ENCODE measurements at regions not wholly inside any gene's neighbourhood (a gene's known extent, or its start where the extent isn't known, plus 50 kb on each side); places are given as distances from the start of the nearest gene placed in this dataset.

- ATAC-seq = no peak
- no peaks in the 10 kb centered on the region for H3K27me3 ChIP-seq (replicated peaks in 1 of 2; ENCODE audit: control insufficient read depth in 2 of 2, insufficient read depth in 2 of 2, low read length in 1 of 2)
- POLR2A ChIA-PET = no interaction called here
- no peak overlapping the region for H3K9ac ChIP-seq (ENCODE audit: control insufficient read depth, insufficient read depth, low read length)
- H3K27ac ChIP-seq (ENCODE audit: control insufficient read depth, insufficient read depth) = no peak overlapping the region
- no TSS peak for BruUV-seq (replicated peaks)
- in situ Hi-C loops (cut with MboI) = no loop called here
- no peaks in the 10 kb centered on the region for H4K20me1 ChIP-seq (ENCODE audit: control insufficient read depth, insufficient read depth)
- no peaks in the 10 kb centered on the region for H3K36me3 ChIP-seq (ENCODE audit: control insufficient read depth in 2 of 2, insufficient read depth in 2 of 2, low read length in 1 of 2)
- WGBS (ENCODE audit: insufficient coverage, insufficient replicate concordance, low lambda C conversion rate, missing lambda C conversion rate) = 34% methylated on average over 3 of the region's 3 CpGs
- no peak for TF ChIP-seq GATAD2B (conservative IDR thresholded peaks at IDR 0.05; ENCODE audit: low read depth)
- no peak for TF ChIP-seq SKIL (IDR thresholded peaks at IDR 0.05; ENCODE audit: low read depth, poor library complexity, severe bottlenecking)
- no peak for TF ChIP-seq ZBTB11 (CRISPR knock-in tag; IDR thresholded peaks at IDR 0.05)
- no peak for TF ChIP-seq NRF1 (conservative IDR thresholded peaks at IDR 0.05; ENCODE audit: low read depth, low read length)
- no peak for TF ChIP-seq WRNIP1 (IDR thresholded peaks at IDR 0.05; ENCODE audit: borderline replicate concordance, low read depth, low read length)
- no peak for TF ChIP-seq USF2 (IDR thresholded peaks at IDR 0.05; ENCODE audit: borderline replicate concordance, low read depth, low read length)
- TF ChIP-seq CEBPZ (IDR thresholded peaks at IDR 0.05; ENCODE audit: low read depth, low read length) = no peak
- no peak for TF ChIP-seq POU2F2 (IDR thresholded peaks at IDR 0.05; ENCODE audit: borderline replicate concordance, low read depth, low read length)
- TF ChIP-seq TAF1 (IDR thresholded peaks at IDR 0.05; ENCODE audit: borderline replicate concordance, low read depth, low read length) = no peak
- TF ChIP-seq CREM (IDR thresholded peaks at IDR 0.05; ENCODE audit: low read depth) = no peak
- no peak for TF ChIP-seq PAX8 (IDR thresholded peaks at IDR 0.05)
- FAIRE-seq = no peak
- CTCF ChIA-PET = no interaction called here
- SMC1A ChIA-PET (ENCODE audit: uncharacterized antibody, unreplicated experiment) = interaction anchor here (0.9 kb wide), 1 partner anchor 11 kb away, joined by 3 read pairs; no protein-coding TSS in a partner anchor
- H3K4me3 ChIP-seq = no peak overlapping the region
- no peaks in the 10 kb centered on the region for H3K79me2 ChIP-seq (ENCODE audit: control insufficient read depth, insufficient read depth, low read length)
- H3K4me2 ChIP-seq (ENCODE audit: control insufficient read depth, insufficient read depth) = no peak overlapping the region
- intact Hi-C loops (cut with micrococcal nuclease; ENCODE audit: unreplicated experiment) = loop anchor here (10.0 kb wide), 1 partner anchor 176 kb away; no protein-coding TSS in a partner anchor
- no peak for DNase-seq (ENCODE audit: low read depth, low spot score)
- H3K9me3 ChIP-seq (replicated peaks; ENCODE audit: control insufficient read depth, insufficient read depth, low read length) = no peaks in the 10 kb centered on the region
- RAD21 ChIA-PET (ENCODE audit: unreplicated experiment) = no interaction called here
- H2AFZ ChIP-seq (ENCODE audit: control insufficient read depth, low read depth, low read length) = no peak overlapping the region
- H3K4me1 ChIP-seq (ENCODE audit: control insufficient read depth, insufficient read depth, low read length) = no peaks in the 10 kb centered on the region
These were observed 128.1 kb upstream of the RXFP2 start for GRCh38 chr13:31611214-31611613.

All from GM12878 (cell line).